GM12873 (cell line): ENCODE measurements at regions not wholly inside any gene's neighbourhood (a gene's known extent, or its start where the extent isn't known, plus 50 kb on each side); places are given as distances from the start of the nearest gene placed in this dataset.

Experiments used
- CTCF ChIP-seq: IDR thresholded peaks from 2 replicates; pipeline ENCODE4 v1.5.1; 2012; ENCODE audit warnings: low read depth, mild to moderate bottlenecking, moderate library complexity, low read length, control low read depth; ENCODE audit not compliant: insufficient read depth; ENCODE audit errors: missing control alignments

- TF ChIP-seq CTCF: no peak
Measured at GRCh38 chr6:99138445-99138844, 190.7 kb upstream of the FBXL4 start.

- TF ChIP-seq CTCF: no peak
Measured at GRCh38 chr6:99137314-99137713, 189.6 kb upstream of the FBXL4 start.

- TF ChIP-seq CTCF: no peak
Measured at GRCh38 chr6:99136488-99136887, 188.7 kb upstream of the FBXL4 start.

GRCh38 chr6:99132026-99132635, 184.4 kb upstream of the FBXL4 start:
- no peak for TF ChIP-seq CTCF

- TF ChIP-seq CTCF: no peak
Measured at GRCh38 chr6:99130897-99131873, 183.4 kb upstream of the FBXL4 start.

GRCh38 chr6:99129835-99130234, 182.1 kb upstream of the FBXL4 start:
- no peak for TF ChIP-seq CTCF

GRCh38 chr6:99121748-99122147, 174.0 kb upstream of the FBXL4 start:
- TF ChIP-seq CTCF: no peak
